H1 (cell line): ENCODE measurements at regions not wholly inside any gene's neighbourhood (a gene's known extent, or its start where the extent isn't known, plus 50 kb on each side); places are given as distances from the start of the nearest gene placed in this dataset.

Source experiments
- CTCF ChIA-PET: fragments of 300-600 bp; sonication (Branson Sonifier 250); formaldehyde crosslinking; loops from one replicate; lab custom pipeline; 2021; ENCODE audit not compliant: partially characterized antibody; lab: Charles Lee
- POLR2A ChIA-PET: fragments of 300-600 bp; sonication (Branson Sonifier 250); formaldehyde crosslinking; loops from one replicate; lab custom pipeline; 2021; ENCODE audit warnings: inconsistent platforms; ENCODE audit not compliant: partially characterized antibody; lab: Charles Lee
- DNase-seq, 2 experiments: peaks; one replicate each; pipeline versions ENCODE4 v3.0.0 to v3.0.0-alpha.2; 2010 to 2022; ENCODE audit warnings: low spot score in 2 of 2, low read depth in 1 of 2, mixed read lengths in 1 of 2
- FAIRE-seq: peaks from 2 replicates; lab custom pipeline; 2011; peaks lifted over from hg19 to GRCh38; lab: Jason Lieb, UNC
- H2AFZ ChIP-seq: 2 replicates; pipeline ENCODE4 v1.8.1; 2012; ENCODE audit warnings: low read length, inconsistent platforms
- H2AK5ac ChIP-seq: 2 replicates; pipeline ENCODE4 v1.6.1; 2013; ENCODE audit warnings: low read depth, low read length
- H2BK120ac ChIP-seq: replicated peaks from 2 replicates; pipeline ENCODE3; 2013; ENCODE audit warnings: low read depth, low read length, inconsistent platforms
- H2BK12ac ChIP-seq: 2 replicates; pipeline ENCODE4 v1.6.1; 2013; ENCODE audit warnings: low read depth, low read length
- H2BK15ac ChIP-seq: 2 replicates; pipeline ENCODE4 v1.6.1; 2013; ENCODE audit warnings: low read length
- H2BK20ac ChIP-seq: 2 replicates; pipeline ENCODE4 v1.6.1; 2013; ENCODE audit warnings: low read length
- H2BK5ac ChIP-seq: 2 replicates; pipeline ENCODE4 v1.6.1; 2013; ENCODE audit warnings: low read depth, low read length
- H3K14ac ChIP-seq: 2 replicates; pipeline ENCODE4 v1.6.1; 2013; ENCODE audit warnings: inconsistent platforms; ENCODE audit not compliant: insufficient read length
- H3K18ac ChIP-seq: 2 replicates; pipeline ENCODE4 v1.6.1; 2013; ENCODE audit warnings: low read length; ENCODE audit errors: extremely low read depth
- H3K23ac ChIP-seq: 2 replicates; pipeline ENCODE4 v1.6.1; 2013; ENCODE audit warnings: inconsistent platforms; ENCODE audit not compliant: insufficient read length
- H3K23me2 ChIP-seq: 2 replicates; pipeline ENCODE4 v1.6.1; 2013; ENCODE audit warnings: low read depth, low read length
- H3K27ac ChIP-seq: 2 replicates; pipeline ENCODE4 v1.6.1; 2011; ENCODE audit warnings: low read depth, low read length, inconsistent platforms
- H3K27me3 ChIP-seq, 4 experiments: replicated peaks in 1 of 4; 1 replicate in 1 of 4; 2 replicates in 3 of 4; pipeline versions ENCODE4 v1.6.1 to v1.8.1; 2011 to 2013; ENCODE audit warnings: low read length in 3 of 4, mild to moderate bottlenecking in 3 of 4, inconsistent platforms in 2 of 4, mixed read lengths in 2 of 4, moderate library complexity in 1 of 4; ENCODE audit not compliant: control insufficient read depth in 3 of 4, insufficient read depth in 3 of 4; ENCODE audit errors: extremely low read depth in 1 of 4
- H3K36me3 ChIP-seq, 4 experiments: 2 replicates each; pipeline versions ENCODE4 v1.6.1 to v1.8.1; 2011 to 2013; ENCODE audit warnings: mild to moderate bottlenecking in 4 of 4, low read length in 3 of 4, moderate library complexity in 2 of 4, control low read depth in 1 of 4, inconsistent platforms in 1 of 4; ENCODE audit not compliant: insufficient read depth in 4 of 4, control insufficient read depth in 2 of 4
- H3K4ac ChIP-seq: replicated peaks from 2 replicates; pipeline ENCODE3; 2013; ENCODE audit warnings: low read length, low read depth, mixed read lengths, inconsistent platforms; ENCODE audit not compliant: insufficient read length
- H3K4me1 ChIP-seq, 4 experiments: replicated peaks in 1 of 4; 1 replicate in 1 of 4; 2 replicates in 3 of 4; pipeline versions ENCODE4 v1.6.1 to v1.8.1; 2011 to 2013; ENCODE audit warnings: low read length in 3 of 4, inconsistent platforms in 2 of 4, mixed read lengths in 1 of 4; ENCODE audit not compliant: insufficient read depth in 4 of 4, control insufficient read depth in 3 of 4
- H3K4me2 ChIP-seq, 2 experiments: 2 replicates each; pipeline versions ENCODE4 v1.6.1 to v1.8.1; 2011 to 2013; ENCODE audit warnings: low read depth in 2 of 2, low read length in 2 of 2, control low read depth in 1 of 2, inconsistent platforms in 1 of 2, mild to moderate bottlenecking in 1 of 2; ENCODE audit not compliant: insufficient read depth in 1 of 2
- H3K4me3 ChIP-seq, 4 experiments: fragments of 200-600, 300-600 bp in 1 of 4; sonication (generic), shearing (Covaris generic), sonication (Bioruptor Twin) in 1 of 4; 2 replicates each; pipeline versions ENCODE4 v1.5.1 to v1.8.1; 2011 to 2016; ENCODE audit warnings: low read length in 4 of 4, low read depth in 3 of 4, control low read depth in 2 of 4, inconsistent platforms in 2 of 4, mild to moderate bottlenecking in 2 of 4, mixed read lengths in 1 of 4, moderate library complexity in 1 of 4; ENCODE audit not compliant: insufficient read depth in 2 of 4; ENCODE audit errors: extremely low read depth in 1 of 4
- H3K56ac ChIP-seq: replicated peaks from 2 replicates; pipeline ENCODE3; 2013; ENCODE audit warnings: low read depth, mild to moderate bottlenecking, mixed read lengths, low read length, inconsistent platforms; ENCODE audit not compliant: insufficient read length
- H3K79me1 ChIP-seq: 2 replicates; pipeline ENCODE4 v1.6.1; 2013; ENCODE audit warnings: low read depth, low read length, control low read depth
- H3K79me2 ChIP-seq, 2 experiments: 2 replicates each; pipeline versions ENCODE4 v1.6.1 to v1.8.1; 2012 to 2013; ENCODE audit warnings: low read length in 2 of 2, mild to moderate bottlenecking in 2 of 2, inconsistent platforms in 1 of 2; ENCODE audit not compliant: insufficient read depth in 2 of 2, control insufficient read depth in 1 of 2
- H3K9ac ChIP-seq, 4 experiments: replicated peaks in 1 of 4; 1 replicate in 1 of 4; 2 replicates in 3 of 4; pipeline versions ENCODE4 v1.6.1 to v1.8.1; 2011 to 2013; ENCODE audit warnings: low read depth in 3 of 4, low read length in 3 of 4, control low read depth in 2 of 4, mild to moderate bottlenecking in 2 of 4, moderate library complexity in 2 of 4, inconsistent platforms in 1 of 4; ENCODE audit errors: extremely low read depth in 1 of 4
- H3K9me3 ChIP-seq, 2 experiments: 2 replicates each; pipeline versions ENCODE4 v1.6.1 to v1.8.1; 2012 to 2013; ENCODE audit warnings: mild to moderate bottlenecking in 2 of 2, moderate library complexity in 2 of 2, control low read depth in 1 of 2, inconsistent platforms in 1 of 2, low read depth in 1 of 2, low read length in 1 of 2, mixed read lengths in 1 of 2; ENCODE audit not compliant: insufficient read depth in 2 of 2
- H4K20me1 ChIP-seq, 2 experiments: replicated peaks in 1 of 2; 2 replicates each; pipeline versions ENCODE3 to v1.8.1; 2011 to 2013; ENCODE audit warnings: inconsistent platforms in 2 of 2, low read length in 2 of 2, mild to moderate bottlenecking in 1 of 2; ENCODE audit not compliant: insufficient read depth in 2 of 2, control insufficient read depth in 1 of 2
- H4K5ac ChIP-seq: 2 replicates; pipeline ENCODE4 v1.6.1; 2013; ENCODE audit warnings: low read length, low read depth, mixed read lengths, inconsistent platforms; ENCODE audit not compliant: insufficient read length
- H4K8ac ChIP-seq: 2 replicates; pipeline ENCODE4 v1.8.0; 2013; ENCODE audit warnings: mild to moderate bottlenecking, moderate library complexity, low read length, inconsistent platforms; ENCODE audit not compliant: insufficient read depth; ENCODE audit errors: extremely low read depth
- H4K91ac ChIP-seq: replicated peaks from 2 replicates; pipeline ENCODE3; 2013; ENCODE audit warnings: low read length, mixed read lengths, inconsistent platforms; ENCODE audit not compliant: insufficient read length
- CREB1 ChIP-seq: IDR thresholded peaks from 2 replicates; pipeline ENCODE4 v1.6.1; 2012; ENCODE audit warnings: inconsistent platforms
- NRF1 ChIP-seq: IDR thresholded peaks from 2 replicates; pipeline ENCODE4 v1.6.1; 2011; ENCODE audit warnings: mild to moderate bottlenecking, low read depth, low read length, improper control_type of control experiment
- RFX5 ChIP-seq: IDR thresholded peaks from 2 replicates; pipeline ENCODE4 v1.6.1; 2011; ENCODE audit warnings: low read depth, low read length, improper control_type of control experiment, borderline replicate concordance
- WGBS, 2 experiments: shearing (Covaris generic) in 1 of 2; methylation state at CpG; one replicate each; pipeline versions ENCODE4 v1.1.6 to v1.1.7; 2013 to 2015; ENCODE audit warnings: low lambda C conversion rate in 2 of 2, mixed read lengths in 2 of 2, inconsistent platforms in 1 of 2, low coverage in 1 of 2, missing lambda C conversion rate in 1 of 2; ENCODE audit not compliant: insufficient replicate concordance in 2 of 2, insufficient coverage in 1 of 2, insufficient read length in 1 of 2; ENCODE audit errors: extremely low coverage in 1 of 2, missing lambda C conversion rate in 1 of 2; 5-methylcytosine and 5-hydroxymethylcytosine counted together

DNA sequence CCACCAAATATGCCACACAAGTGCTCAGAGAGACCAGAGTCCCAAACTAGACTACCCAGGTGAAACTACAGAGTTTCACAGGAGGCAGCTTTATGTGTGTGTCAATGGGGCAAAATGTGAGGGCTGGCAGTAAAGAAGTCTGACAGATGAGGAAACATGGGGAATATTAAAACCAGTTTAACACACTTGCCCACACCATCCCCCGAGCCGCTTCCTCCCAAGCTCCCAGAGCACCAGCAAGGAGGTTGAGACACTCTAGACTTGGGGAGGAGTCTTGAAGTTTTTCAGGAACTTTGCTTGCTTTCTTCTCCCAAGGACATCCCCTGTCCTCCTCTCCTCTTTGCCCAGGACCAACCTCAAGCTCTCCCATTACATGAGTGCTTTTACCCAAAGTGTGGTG lies 94.7 kb upstream of the SPRY1 start:
- 89% methylated on average over 2 of the region's 2 CpGs; no CpG with 5 or more reads in 1 of the 2 experiments for WGBS, 2 experiments
- CTCF ChIA-PET, result interaction anchor here (0.6 to 1.5 kb wide), 4 partner anchors 9 to 90 kb away, joined by 3 read pairs; no protein-coding TSS in a partner anchor
- H4K8ac ChIP-seq, result no peak overlapping the region

More for the DNA sequence above, 94.7 kb upstream of the SPRY1 start:
- no peak for TF ChIP-seq NRF1
- TF ChIP-seq RFX5, result no peak
- no peak for TF ChIP-seq CREB1
- H3K4me3 ChIP-seq, result no peak overlapping the region
- H4K5ac ChIP-seq, result no peak overlapping the region
- H2BK5ac ChIP-seq, result no peak overlapping the region
- no peak overlapping the region for H4K91ac ChIP-seq
- H3K79me2 ChIP-seq, result no peaks in the 10 kb centered on the region
- H3K27me3 ChIP-seq, result no peaks in the 10 kb centered on the region
- no peak overlapping the region for H3K14ac ChIP-seq
- peak overlapping the region; percentile 31; the same call in 1 of the 2 replicates for H2BK12ac ChIP-seq
- no peak overlapping the region for H3K27ac ChIP-seq
- H2BK15ac ChIP-seq, result no peak overlapping the region; the same call in 1 of the 2 replicates
- no peak overlapping the region; a peak in 1 of 4 replicates for H3K4me2 ChIP-seq
- no peaks in the 10 kb centered on the region for H4K20me1 ChIP-seq
- H3K9me3 ChIP-seq, result no peaks in the 10 kb centered on the region
- H3K9ac ChIP-seq, result no peak overlapping the region
- DNase-seq (no peak), FAIRE-seq (no peak)
- H2BK120ac ChIP-seq, result no peak overlapping the region
- POLR2A ChIA-PET, result interaction anchor here (0.7 kb wide), 1 partner anchor 95 kb away, joined by 4 read pairs; the partner anchor contains the start of gene SPRY1
- no peak overlapping the region for H2AFZ ChIP-seq
- H2BK20ac ChIP-seq, result no peak overlapping the region
- H3K23me2 ChIP-seq, result no peaks in the 10 kb centered on the region
- H2AK5ac ChIP-seq, result no peak overlapping the region
- no peak overlapping the region for H3K23ac ChIP-seq
- H3K56ac ChIP-seq, result no peak overlapping the region
- H3K18ac ChIP-seq, result 0 out of 2 replicates have a peak overlapping the region, but pooled peaks have one; percentile 1
- no peaks in the 10 kb centered on the region for H3K79me1 ChIP-seq
- no peaks in the 10 kb centered on the region for H3K36me3 ChIP-seq
- no peak overlapping the region for H3K4ac ChIP-seq
- peaks cover 4 to 17% (median 13%) of the 10 kb centered on the region in 4 experiments for H3K4me1 ChIP-seq
